ENCODE measurements at regions not wholly inside any gene's neighbourhood (a gene's known extent, or its start where the extent isn't known, plus 50 kb on each side); places are given as distances from the start of the nearest gene placed in this dataset.

DNA sequence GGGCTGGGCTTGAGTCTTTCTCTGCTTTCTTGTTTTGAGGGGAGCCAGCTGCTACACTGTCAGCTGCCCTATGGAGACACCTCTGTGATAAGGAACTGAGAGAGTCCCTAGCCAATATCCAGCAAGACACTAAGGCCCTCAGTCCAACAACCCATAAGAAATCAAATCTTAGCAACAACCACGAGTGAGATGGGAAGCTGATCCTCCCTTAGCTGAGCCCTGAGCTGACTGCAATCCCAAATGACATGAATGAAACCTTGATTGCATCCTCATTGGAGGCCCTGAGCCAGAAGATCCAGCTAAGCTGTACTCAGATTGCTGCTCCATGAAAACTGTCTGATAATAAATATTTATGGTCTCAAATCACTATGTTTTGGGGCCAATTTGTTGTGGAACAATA, 302.1 kb upstream of the MME start:
- WGBS, 5 donors: 54 to 83% (median 66%) methylated on average over 1 of the region's 1 CpG
- intact Hi-C loops (cut with DNase I; ENCODE audit: low total_unique reads): no loop called here
- Histone ChIP-seq H3K27ac (no peak overlapping the region), H3K4me3 (no peak overlapping the region), H3K27me3 (replicated peaks in 1 of 7) (no peaks in the 10 kb centered on the region), H3K4me1 (no peaks in the 10 kb centered on the region), H3K9me3 (no peaks in the 10 kb centered on the region), H3K36me3 (no peaks in the 10 kb centered on the region)
- TF ChIP-seq, protein P1, sequence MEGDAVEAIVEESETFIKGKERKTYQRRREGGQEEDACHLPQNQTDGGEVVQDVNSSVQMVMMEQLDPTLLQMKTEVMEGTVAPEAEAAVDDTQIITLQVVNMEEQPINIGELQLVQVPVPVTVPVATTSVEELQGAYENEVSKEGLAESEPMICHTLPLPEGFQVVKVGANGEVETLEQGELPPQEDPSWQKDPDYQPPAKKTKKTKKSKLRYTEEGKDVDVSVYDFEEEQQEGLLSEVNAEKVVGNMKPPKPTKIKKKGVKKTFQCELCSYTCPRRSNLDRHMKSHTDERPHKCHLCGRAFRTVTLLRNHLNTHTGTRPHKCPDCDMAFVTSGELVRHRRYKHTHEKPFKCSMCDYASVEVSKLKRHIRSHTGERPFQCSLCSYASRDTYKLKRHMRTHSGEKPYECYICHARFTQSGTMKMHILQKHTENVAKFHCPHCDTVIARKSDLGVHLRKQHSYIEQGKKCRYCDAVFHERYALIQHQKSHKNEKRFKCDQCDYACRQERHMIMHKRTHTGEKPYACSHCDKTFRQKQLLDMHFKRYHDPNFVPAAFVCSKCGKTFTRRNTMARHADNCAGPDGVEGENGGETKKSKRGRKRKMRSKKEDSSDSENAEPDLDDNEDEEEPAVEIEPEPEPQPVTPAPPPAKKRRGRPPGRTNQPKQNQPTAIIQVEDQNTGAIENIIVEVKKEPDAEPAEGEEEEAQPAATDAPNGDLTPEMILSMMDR (IDR thresholded peaks at IDR 0.05 in 8 of 11, conservative IDR thresholded peaks at IDR 0.05 in 3 of 11): no peak
- TF ChIP-seq POLR2A (IDR thresholded peaks at IDR 0.05): no peak
- TF ChIP-seq POLR2AphosphoS5 (IDR thresholded peaks at IDR 0.05): no peak
- no peak for DNase-seq

DNA sequence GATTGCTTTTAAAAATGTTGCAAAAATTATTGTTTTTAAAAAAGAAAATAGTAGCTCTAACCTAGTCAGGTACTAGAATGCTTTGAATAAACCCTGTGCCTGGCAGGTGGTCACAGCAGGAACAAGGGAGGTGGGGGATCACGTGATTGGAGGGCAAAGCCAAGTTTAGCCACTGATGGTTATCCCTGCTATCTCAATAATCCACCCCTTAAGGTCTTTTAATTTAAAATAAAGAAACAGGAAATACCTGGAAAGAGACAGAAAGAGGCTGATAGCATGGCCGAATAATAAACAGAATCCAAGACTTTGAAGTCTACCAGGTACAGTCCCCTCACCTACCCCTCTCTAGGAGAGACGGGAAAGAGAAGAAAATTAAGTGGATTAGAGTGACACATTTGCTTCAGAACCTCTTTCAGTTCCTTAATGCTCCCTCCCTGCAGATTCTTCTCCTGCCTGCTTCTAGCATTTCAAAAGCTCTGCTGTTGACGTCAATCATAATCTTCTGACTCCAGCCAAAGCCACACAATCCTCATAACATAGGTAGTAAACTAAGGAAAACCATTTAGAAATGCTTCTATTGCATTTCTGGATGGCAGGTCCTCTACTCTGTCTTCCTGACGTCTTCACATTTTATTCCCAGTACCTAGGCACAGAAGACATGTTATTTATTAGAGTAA, 303.4 kb upstream of the MME start:
- intact Hi-C loops (cut with DNase I; ENCODE audit: low total_unique reads): no loop called here
- Histone ChIP-seq H3K4me3 (no peak overlapping the region), H3K27ac (no peak overlapping the region), H3K27me3 (replicated peaks in 1 of 7) (no peaks in the 10 kb centered on the region), H3K36me3 (no peaks in the 10 kb centered on the region), H3K9me3 (no peaks in the 10 kb centered on the region), H3K4me1 (no peaks in the 10 kb centered on the region)
- DNase-seq: no peak
- TF ChIP-seq POLR2A (IDR thresholded peaks at IDR 0.05) (no peak), POLR2AphosphoS5 (IDR thresholded peaks at IDR 0.05) (no peak)
- TF ChIP-seq, protein P1 (IDR thresholded peaks at IDR 0.05 in 8 of 11, conservative IDR thresholded peaks at IDR 0.05 in 3 of 11): no peak
- 58 to 75% (median 59%) methylated on average over 5 of the region's 5 CpGs for WGBS, 5 donors

DNA sequence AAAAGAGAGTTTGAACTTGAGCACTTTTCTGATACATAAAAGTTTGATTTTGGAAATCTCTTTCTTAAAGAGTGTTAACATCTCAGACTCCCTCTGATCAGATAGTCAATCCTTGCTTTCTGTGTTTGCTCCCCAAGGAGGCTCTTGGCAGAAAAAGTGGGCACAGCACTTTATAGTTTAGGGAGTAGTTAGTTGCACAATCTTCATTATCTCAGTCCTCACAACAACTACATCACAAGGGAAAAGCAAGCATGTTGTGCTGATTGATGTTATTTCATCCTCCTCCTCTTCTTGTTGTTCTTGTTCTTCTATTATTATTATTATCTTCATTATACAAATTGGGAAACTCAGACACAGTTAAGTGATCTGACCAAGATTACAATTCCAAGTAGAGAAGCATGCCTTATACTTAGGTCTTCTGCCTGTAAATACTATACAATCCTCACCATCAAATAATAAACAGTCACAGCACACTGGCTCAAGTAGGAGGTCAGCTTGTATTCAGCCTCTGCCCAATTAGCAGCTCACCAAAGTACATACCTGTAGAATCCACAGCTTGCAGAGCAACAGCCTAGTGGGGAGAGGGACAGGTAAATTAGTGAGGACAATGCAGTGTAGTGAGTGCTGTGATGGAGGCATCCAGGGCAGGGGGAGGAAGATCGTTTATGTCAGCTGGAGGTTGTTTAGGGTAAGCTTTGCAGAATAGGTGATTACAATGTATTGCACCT, 304.1 kb upstream of the MME start:
- Histone ChIP-seq H3K4me1 (no peaks in the 10 kb centered on the region), H3K27me3 (replicated peaks in 1 of 7) (no peaks in the 10 kb centered on the region), H3K4me3 (no peak overlapping the region), H3K9me3 (no peaks in the 10 kb centered on the region), H3K27ac (no peak overlapping the region), H3K36me3 (no peaks in the 10 kb centered on the region)
- no peak for TF ChIP-seq POLR2AphosphoS5 (IDR thresholded peaks at IDR 0.05)
- no peak for TF ChIP-seq POLR2A (IDR thresholded peaks at IDR 0.05)
- TF ChIP-seq, protein P1 (IDR thresholded peaks at IDR 0.05 in 8 of 11, conservative IDR thresholded peaks at IDR 0.05 in 3 of 11): no peak
- no peak for DNase-seq
- 68 to 81% (median 77%) methylated on average over 1 of the region's 1 CpG for WGBS, 5 donors
- intact Hi-C loops (cut with DNase I; ENCODE audit: low total_unique reads): no loop called here

DNA sequence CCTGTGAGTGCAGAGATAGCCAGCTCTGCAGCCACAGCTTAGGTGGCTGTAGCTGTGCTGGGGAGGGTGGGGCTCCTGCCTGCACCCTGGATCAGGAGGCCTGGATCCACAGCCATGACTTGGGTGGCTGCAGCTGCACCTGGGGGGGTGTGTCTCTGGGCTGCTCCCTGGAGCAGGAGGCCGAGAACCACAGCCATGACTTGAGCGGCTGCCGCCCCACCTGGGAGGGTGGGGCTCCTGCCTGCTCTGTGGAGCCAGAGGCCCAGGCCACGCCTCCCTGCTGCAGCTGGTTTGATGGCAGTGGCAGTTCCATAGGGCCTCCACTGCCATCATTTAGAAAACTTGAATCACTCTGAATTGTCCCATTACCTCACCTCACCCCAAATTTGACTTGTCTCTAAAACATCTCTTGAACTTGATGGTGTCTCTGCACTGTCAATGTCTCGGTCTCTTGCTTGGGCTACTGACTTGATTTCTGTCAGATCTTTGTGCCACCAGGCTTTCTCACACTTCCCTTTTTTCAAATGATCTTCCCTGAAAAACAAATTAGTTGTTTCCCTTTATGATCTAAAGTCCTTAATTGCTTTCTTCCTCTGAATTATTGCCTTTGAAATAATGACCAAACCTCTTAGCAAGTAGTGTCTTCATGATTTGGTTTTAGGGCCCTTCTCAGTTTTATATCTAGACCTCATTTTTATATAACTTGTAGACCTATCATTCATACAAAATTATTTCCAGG, 313.2 kb upstream of the MME start:
- intact Hi-C loops (cut with DNase I; ENCODE audit: low total_unique reads): no loop called here
- no peak for DNase-seq
- no peak overlapping the region for H3K4me3 ChIP-seq

More for the DNA sequence above, 313.2 kb upstream of the MME start:
- Histone ChIP-seq H3K27ac (no peak overlapping the region), H3K4me1 (no peaks in the 10 kb centered on the region), H3K9me3 (peaks cover 0 to 6% (median 0%) of the 10 kb centered on the region in 8 donors), H3K36me3 (no peaks in the 10 kb centered on the region), H3K27me3 (replicated peaks in 1 of 7) (no peaks in the 10 kb centered on the region)
- TF ChIP-seq, protein P1 (IDR thresholded peaks at IDR 0.05 in 8 of 11, conservative IDR thresholded peaks at IDR 0.05 in 3 of 11): no peak
- TF ChIP-seq POLR2A (IDR thresholded peaks at IDR 0.05) (no peak), POLR2AphosphoS5 (IDR thresholded peaks at IDR 0.05) (no peak)
- WGBS, 5 donors: 63 to 91% (median 68%) methylated on average over 5 of the region's 5 CpGs

Data from spleen (tissue), 11 donors.